ENCODE measurements at regions not wholly inside any gene's neighbourhood (a gene's known extent, or its start where the extent isn't known, plus 50 kb on each side); places are given as distances from the start of the nearest gene placed in this dataset.

- TF ChIP-seq PBX3 (IDR thresholded peaks at IDR 0.05) = no peak
- TF ChIP-seq FOXJ3 (CRISPR knock-in tag; IDR thresholded peaks at IDR 0.05) = no peak
Observed at GRCh38 chr12:46676797-46677520, 148.8 kb downstream of the SLC38A4 start (continued).

- WGBS (ENCODE audit: low lambda C conversion rate) = 24% methylated on average over 1 of the region's 1 CpG
- Histone ChIP-seq H3K79me2 (ENCODE audit: insufficient read depth) (no peaks in the 10 kb centered on the region), H3K4me2 (no peak overlapping the region), H3K9me2 (no peaks in the 10 kb centered on the region), H4K20me1 (ENCODE audit: insufficient read depth) (no peaks in the 10 kb centered on the region), H3K36me3 (replicated peaks in 1 of 2; ENCODE audit: control insufficient read depth in 1 of 2, insufficient read depth in 2 of 2, low read length in 1 of 2) (no peaks in the 10 kb centered on the region), H3F3A (replicated peaks; ENCODE audit: insufficient read depth) (peaks cover 5% of the 10 kb centered on the region), H3K9ac (no peak overlapping the region), H3K27me3 (ENCODE audit: insufficient read depth) (no peaks in the 10 kb centered on the region), H3K27ac (ENCODE audit: low read depth in 2 of 2, low read length in 1 of 2) (no peak overlapping the region), H2AFZ (ENCODE audit: low read depth) (no peak overlapping the region), H3K9me3 (no peaks in the 10 kb centered on the region), H3K4me3 (ENCODE audit: low read depth in 2 of 2, low read length in 1 of 2) (no peak overlapping the region), H3K4me1 (ENCODE audit: control insufficient read depth in 1 of 2, insufficient read depth in 2 of 2, low read depth in 1 of 2, low read length in 1 of 2) (peaks cover 0 to 31% of the 10 kb centered on the region in 2 experiments; a peak in 1 of 4 replicates)
- no peak for DNase-seq
- POLR2A ChIA-PET = no interaction called here
- CTCF ChIA-PET = interaction anchor here (1.0 to 3.0 kb wide), 6 partner anchors 9 to 551 kb away, joined by 3 to 13 read pairs (median 6); no protein-coding TSS in a partner anchor
- TF ChIP-seq PBX3 (IDR thresholded peaks at IDR 0.05) = no peak
- no peak for TF ChIP-seq NFIC (IDR thresholded peaks at IDR 0.05; ENCODE audit: borderline replicate concordance)
- no peak for TF ChIP-seq MXI1 (IDR thresholded peaks at IDR 0.05; ENCODE audit: low read depth, low read length)
- TF ChIP-seq CHD2 (IDR thresholded peaks at IDR 0.05; ENCODE audit: low read length, partially characterized antibody) = no peak
- TF ChIP-seq JUND (IDR thresholded peaks at IDR 0.05) = no peak
- no peak for TF ChIP-seq FOSL2 (IDR thresholded peaks at IDR 0.05; ENCODE audit: borderline replicate concordance, low read depth)
- TF ChIP-seq GABPA (IDR thresholded peaks at IDR 0.05; ENCODE audit: low read depth) = no peak
- TF ChIP-seq SMC3 (IDR thresholded peaks at IDR 0.05; ENCODE audit: low read depth, low read length) = no peak
- TF ChIP-seq TCF12 (IDR thresholded peaks at IDR 0.05) = no peak
- TF ChIP-seq GATA2 (CRISPR knock-in tag; IDR thresholded peaks at IDR 0.05) = no peak
- no peak for TF ChIP-seq RCOR1 (IDR thresholded peaks at IDR 0.05; ENCODE audit: low read length)
- TF ChIP-seq TEAD4 (IDR thresholded peaks at IDR 0.05; ENCODE audit: borderline replicate concordance, insufficient read depth) = no peak
- no peak for TF ChIP-seq FOXJ3 (CRISPR knock-in tag; IDR thresholded peaks at IDR 0.05)
- TF ChIP-seq POLR2AphosphoS5 (IDR thresholded peaks at IDR 0.05; ENCODE audit: low read depth, low read length) = no peak
- no peak for TF ChIP-seq RFX5 (IDR thresholded peaks at IDR 0.05; ENCODE audit: low read length)
- TF ChIP-seq USF1 (IDR thresholded peaks at IDR 0.05; ENCODE audit: borderline replicate concordance, low read depth) = no peak
- TF ChIP-seq FOXM1 (IDR thresholded peaks at IDR 0.05; ENCODE audit: low read depth) = no peak
- no peak for TF ChIP-seq NRF1 (IDR thresholded peaks at IDR 0.05; ENCODE audit: low read depth, low read length)
- no peak for TF ChIP-seq ELF1 (IDR thresholded peaks at IDR 0.05)
Observed at GRCh38 chr12:46676396-46676795, 149.4 kb downstream of the SLC38A4 start.
